Endodermal cell (in vitro differentiated cells): ENCODE measurements at regions not wholly inside any gene's neighbourhood (a gene's known extent, or its start where the extent isn't known, plus 50 kb on each side); places are given as distances from the start of the nearest gene placed in this dataset.

ENCODE experiments used
- DNase-seq: peaks from one replicate; pipeline ENCODE4 v3.0.0-alpha.2; 2017
- H3K27ac ChIP-seq: 2 replicates; pipeline ENCODE4 v1.5.1; 2013; ENCODE audit warnings: mild to moderate bottlenecking, low read depth, low read length, moderate library complexity
- H3K27me3 ChIP-seq: 2 replicates; pipeline ENCODE4 v1.6.1; 2013; ENCODE audit warnings: mild to moderate bottlenecking, low read length, moderate library complexity; ENCODE audit not compliant: insufficient read depth, control insufficient read depth, poor library complexity, severe bottlenecking
- H3K36me3 ChIP-seq: 2 replicates; pipeline ENCODE4 v1.7.0; 2013; ENCODE audit warnings: mild to moderate bottlenecking, low read length, moderate library complexity; ENCODE audit not compliant: control insufficient read depth, insufficient read depth
- H3K4me1 ChIP-seq: one replicate; pipeline ENCODE4 v1.7.0; 2013; ENCODE audit warnings: low read length; ENCODE audit not compliant: control insufficient read depth, insufficient read depth
- H3K4me3 ChIP-seq: 2 replicates; pipeline ENCODE4 v1.5.1; 2013; ENCODE audit warnings: mild to moderate bottlenecking, low read length, moderate library complexity
- H3K9ac ChIP-seq: 2 replicates; pipeline ENCODE4 v1.6.1; 2013; ENCODE audit warnings: mild to moderate bottlenecking, low read length, moderate library complexity; ENCODE audit not compliant: poor library complexity, severe bottlenecking; ENCODE audit errors: extremely low read depth
- H3K9me3 ChIP-seq: 2 replicates; pipeline ENCODE4 v1.6.1; 2013; ENCODE audit warnings: mild to moderate bottlenecking, low read length, moderate library complexity; ENCODE audit not compliant: control insufficient read depth
- H3K27ac Mint-ChIP-seq: 2 replicates; pipeline ENCODE4 v1.8.0; 2020; ENCODE audit warnings: mixed read lengths
- H3K27me3 Mint-ChIP-seq: 2 replicates; pipeline ENCODE4 v1.8.0; 2021; ENCODE audit warnings: mild to moderate bottlenecking, mixed read lengths; ENCODE audit not compliant: insufficient read depth
- H3K36me3 Mint-ChIP-seq: 2 replicates; pipeline ENCODE4 v1.8.0; 2020; ENCODE audit warnings: low read depth, mixed read lengths
- H3K4me1 Mint-ChIP-seq: 2 replicates; pipeline ENCODE4 v1.8.0; 2020; ENCODE audit warnings: mixed read lengths
- H3K4me3 Mint-ChIP-seq: 2 replicates; pipeline ENCODE4 v1.8.0; 2020; ENCODE audit warnings: mild to moderate bottlenecking, moderate library complexity, mixed read lengths
- H3K9me3 Mint-ChIP-seq: 2 replicates; pipeline ENCODE4 v1.8.0; 2020; ENCODE audit warnings: mild to moderate bottlenecking, mixed read lengths
- WGBS, 2 experiments: methylation state at CpG; one replicate each; pipeline versions ENCODE4 v1.1.5 to v1.1.7; 2013; ENCODE audit warnings: missing lambda C conversion rate in 2 of 2, mixed read lengths in 1 of 2; ENCODE audit not compliant: insufficient coverage in 1 of 2, insufficient read length in 1 of 2; 5-methylcytosine and 5-hydroxymethylcytosine counted together
- TF ChIP-seq, protein P1 (sequence below): fragments of 200-600 bp; sonication (generic); conservative IDR thresholded peaks from 2 replicates; pipeline ENCODE4 v1.5.0; 2021; ENCODE audit warnings: antibody characterized with exemption, mild to moderate bottlenecking

- H3K9ac ChIP-seq, result no peak overlapping the region
- H3K4me1 Mint-ChIP-seq, result peaks cover 2% of the 10 kb centered on the region
- no peak overlapping the region for H3K4me3 Mint-ChIP-seq
- TF ChIP-seq, protein P1, sequence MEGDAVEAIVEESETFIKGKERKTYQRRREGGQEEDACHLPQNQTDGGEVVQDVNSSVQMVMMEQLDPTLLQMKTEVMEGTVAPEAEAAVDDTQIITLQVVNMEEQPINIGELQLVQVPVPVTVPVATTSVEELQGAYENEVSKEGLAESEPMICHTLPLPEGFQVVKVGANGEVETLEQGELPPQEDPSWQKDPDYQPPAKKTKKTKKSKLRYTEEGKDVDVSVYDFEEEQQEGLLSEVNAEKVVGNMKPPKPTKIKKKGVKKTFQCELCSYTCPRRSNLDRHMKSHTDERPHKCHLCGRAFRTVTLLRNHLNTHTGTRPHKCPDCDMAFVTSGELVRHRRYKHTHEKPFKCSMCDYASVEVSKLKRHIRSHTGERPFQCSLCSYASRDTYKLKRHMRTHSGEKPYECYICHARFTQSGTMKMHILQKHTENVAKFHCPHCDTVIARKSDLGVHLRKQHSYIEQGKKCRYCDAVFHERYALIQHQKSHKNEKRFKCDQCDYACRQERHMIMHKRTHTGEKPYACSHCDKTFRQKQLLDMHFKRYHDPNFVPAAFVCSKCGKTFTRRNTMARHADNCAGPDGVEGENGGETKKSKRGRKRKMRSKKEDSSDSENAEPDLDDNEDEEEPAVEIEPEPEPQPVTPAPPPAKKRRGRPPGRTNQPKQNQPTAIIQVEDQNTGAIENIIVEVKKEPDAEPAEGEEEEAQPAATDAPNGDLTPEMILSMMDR, result no peak
- no peaks in the 10 kb centered on the region for H3K36me3 ChIP-seq
- H3K36me3 Mint-ChIP-seq, result no peaks in the 10 kb centered on the region
- H3K9me3 Mint-ChIP-seq, result no peaks in the 10 kb centered on the region
- H3K9me3 ChIP-seq, result no peaks in the 10 kb centered on the region
- H3K27me3 Mint-ChIP-seq, result no peaks in the 10 kb centered on the region
- H3K27me3 ChIP-seq, result no peaks in the 10 kb centered on the region
- no peak overlapping the region for H3K4me3 ChIP-seq
- no peaks in the 10 kb centered on the region for H3K4me1 ChIP-seq
- DNase-seq, result no peak
- 64 to 92% methylated on average over 2 to 4 of the region's 5 CpGs for WGBS, 2 experiments
- H3K27ac ChIP-seq, result no peak overlapping the region
- H3K27ac Mint-ChIP-seq, result no peak overlapping the region
These were observed 1584.3 kb upstream of the ACVR2A start for GRCh38 chr2:146260551-146260950.

GRCh38 chr2:146259816-146260215 lies 1585.0 kb upstream of the ACVR2A start:
- Mint-ChIP-seq H3K9me3 (no peaks in the 10 kb centered on the region), H3K4me1 (peaks cover 2% of the 10 kb centered on the region), H3K27me3 (no peaks in the 10 kb centered on the region), H3K27ac (no peak overlapping the region), H3K4me3 (no peak overlapping the region), H3K36me3 (no peaks in the 10 kb centered on the region)
- no peak overlapping the region for H3K27ac ChIP-seq
- H3K9ac ChIP-seq, result no peak overlapping the region
- TF ChIP-seq, protein P1, result no peak
- H3K4me1 ChIP-seq, result no peaks in the 10 kb centered on the region
- no peak overlapping the region for H3K4me3 ChIP-seq
- H3K36me3 ChIP-seq, result no peaks in the 10 kb centered on the region
- no peak for DNase-seq
- no peaks in the 10 kb centered on the region for H3K27me3 ChIP-seq
- no peaks in the 10 kb centered on the region for H3K9me3 ChIP-seq
- WGBS, 2 experiments, result 96% methylated on average over 2 of the region's 2 CpGs; no CpG with 5 or more reads in 1 of the 2 experiments

GRCh38 chr2:146258071-146258470 lies 1586.8 kb upstream of the ACVR2A start:
- Mint-ChIP-seq H3K27me3 (no peaks in the 10 kb centered on the region), H3K4me1 (peaks cover 2% of the 10 kb centered on the region), H3K27ac (no peak overlapping the region), H3K4me3 (no peak overlapping the region), H3K36me3 (no peaks in the 10 kb centered on the region), H3K9me3 (no peaks in the 10 kb centered on the region)
- Histone ChIP-seq H3K36me3 (no peaks in the 10 kb centered on the region), H3K4me3 (no peak overlapping the region), H3K9me3 (no peaks in the 10 kb centered on the region), H3K27me3 (no peaks in the 10 kb centered on the region), H3K9ac (no peak overlapping the region), H3K4me1 (no peaks in the 10 kb centered on the region), H3K27ac (no peak overlapping the region)
- TF ChIP-seq, protein P1, result no peak
- no peak for DNase-seq
- WGBS, 2 experiments, result 94% methylated on average over 6 of the region's 6 CpGs; no CpG with 5 or more reads in 1 of the 2 experiments
